22Rv1 (cell line): ENCODE measurements at regions not wholly inside any gene's neighbourhood (a gene's known extent, or its start where the extent isn't known, plus 50 kb on each side); places are given as distances from the start of the nearest gene placed in this dataset.

Source experiments
- ZFX ChIP-seq: fragments of 450-650 bp; IDR thresholded peaks from 2 replicates; pipeline ENCODE4 v1.6.1; 2017; ENCODE audit warnings: antibody characterized with exemption, borderline replicate concordance
- TF ChIP-seq, protein P1 (sequence below): fragments of 450-650 bp; IDR thresholded peaks from 2 replicates; pipeline ENCODE4 v1.5.1; 2017; ENCODE audit warnings: mild to moderate bottlenecking

DNA sequence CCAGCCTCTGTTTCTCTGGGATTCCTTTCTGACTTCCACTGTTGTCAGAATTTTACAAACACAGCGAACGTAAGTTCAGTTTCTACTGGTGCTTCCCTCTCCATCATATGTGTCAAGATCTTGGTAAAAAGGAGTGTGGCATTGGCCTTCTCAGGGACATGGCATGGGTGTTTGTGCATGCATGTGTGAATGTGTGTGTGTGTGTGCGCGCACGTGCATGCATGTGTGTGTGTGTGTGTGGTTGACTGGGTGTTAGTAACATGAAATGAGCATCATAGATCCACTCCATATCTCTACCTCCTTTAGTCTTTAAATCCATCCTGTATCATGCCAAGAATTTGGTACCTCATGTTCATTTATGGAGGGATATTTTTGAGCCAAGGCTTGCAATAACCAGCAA is 411.3 kb downstream of the NPHP4 start:
- TF ChIP-seq, protein P1, sequence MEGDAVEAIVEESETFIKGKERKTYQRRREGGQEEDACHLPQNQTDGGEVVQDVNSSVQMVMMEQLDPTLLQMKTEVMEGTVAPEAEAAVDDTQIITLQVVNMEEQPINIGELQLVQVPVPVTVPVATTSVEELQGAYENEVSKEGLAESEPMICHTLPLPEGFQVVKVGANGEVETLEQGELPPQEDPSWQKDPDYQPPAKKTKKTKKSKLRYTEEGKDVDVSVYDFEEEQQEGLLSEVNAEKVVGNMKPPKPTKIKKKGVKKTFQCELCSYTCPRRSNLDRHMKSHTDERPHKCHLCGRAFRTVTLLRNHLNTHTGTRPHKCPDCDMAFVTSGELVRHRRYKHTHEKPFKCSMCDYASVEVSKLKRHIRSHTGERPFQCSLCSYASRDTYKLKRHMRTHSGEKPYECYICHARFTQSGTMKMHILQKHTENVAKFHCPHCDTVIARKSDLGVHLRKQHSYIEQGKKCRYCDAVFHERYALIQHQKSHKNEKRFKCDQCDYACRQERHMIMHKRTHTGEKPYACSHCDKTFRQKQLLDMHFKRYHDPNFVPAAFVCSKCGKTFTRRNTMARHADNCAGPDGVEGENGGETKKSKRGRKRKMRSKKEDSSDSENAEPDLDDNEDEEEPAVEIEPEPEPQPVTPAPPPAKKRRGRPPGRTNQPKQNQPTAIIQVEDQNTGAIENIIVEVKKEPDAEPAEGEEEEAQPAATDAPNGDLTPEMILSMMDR = no peak
- TF ChIP-seq ZFX = no peak
